ENCODE measurements at regions not wholly inside any gene's neighbourhood (a gene's known extent, or its start where the extent isn't known, plus 50 kb on each side); places are given as distances from the start of the nearest gene placed in this dataset.

- Histone ChIP-seq H3K27ac (no peak overlapping the region), H3K9me3 (no peaks in the 10 kb centered on the region), H3K4me3 (no peak overlapping the region), H3K4me1 (no peaks in the 10 kb centered on the region), H3K36me3 (no peaks in the 10 kb centered on the region), H3K27me3 (no peaks in the 10 kb centered on the region)
- TF ChIP-seq EP300 (IDR thresholded peaks at IDR 0.05; ENCODE audit: low read depth) (no peak), POLR2AphosphoS5 (IDR thresholded peaks at IDR 0.05) (no peak), POLR2A (IDR thresholded peaks at IDR 0.05) (no peak), CTCF (IDR thresholded peaks at IDR 0.05) (no peak)
- WGBS, 2 donors (ENCODE audit: low coverage in 1 of 2), result 78% methylated on average over 7 of the region's 8 CpGs; no CpG with 5 or more reads in 1 of the 2 donors
- in situ Hi-C loops (cut with MboI; ENCODE audit: low pct_ligation_motif_present in 1 of 4, low pct_unique_long_range_greater_than_20kb in 1 of 4, low sequenced_read_pairs in 3 of 4), result no loop called here
- no peak for DNase-seq
- intact Hi-C loops (cut with DNase I; ENCODE audit: low total_unique reads), result no loop called here
Observed at GRCh38 chr1:5596651-5597050, 395.6 kb downstream of the NPHP4 start.

DNA sequence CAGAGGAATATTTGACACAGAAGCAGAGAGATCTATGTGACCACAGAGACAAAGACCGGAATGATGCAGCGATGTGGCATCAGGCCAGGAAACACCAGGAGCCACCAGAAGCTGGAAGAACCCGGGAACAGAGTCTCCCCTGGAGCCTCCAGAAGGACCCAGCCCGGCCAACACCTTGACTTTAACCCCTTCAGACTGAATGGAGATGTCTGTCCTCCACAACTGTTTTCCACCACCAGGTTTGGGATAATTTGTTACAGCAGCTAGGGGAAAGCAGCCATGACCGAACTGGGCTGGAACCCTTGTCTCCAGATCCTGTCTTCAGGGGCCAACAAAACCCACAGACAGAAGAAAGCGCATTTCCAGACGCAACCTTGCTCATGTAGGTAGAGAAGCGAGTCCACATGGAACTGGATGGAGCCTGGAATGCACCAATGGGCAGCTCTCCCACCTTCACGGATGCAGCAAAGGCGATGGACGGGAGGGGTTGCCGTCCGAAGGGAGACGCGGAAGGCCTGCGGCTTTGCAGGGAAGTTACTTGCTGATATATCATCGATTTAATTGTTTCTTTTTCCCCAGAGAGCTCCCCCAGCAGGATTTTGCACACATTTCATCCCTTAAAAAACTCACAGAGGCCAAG is 396.6 kb downstream of the NPHP4 start:
- Histone ChIP-seq H3K36me3 (no peaks in the 10 kb centered on the region), H3K4me1 (no peaks in the 10 kb centered on the region), H3K9me3 (peaks cover 2 to 3% of the 10 kb centered on the region in 2 donors), H3K27ac (no peak overlapping the region), H3K27me3 (no peaks in the 10 kb centered on the region), H3K4me3 (no peak overlapping the region)
- 88 to 95% methylated on average over 9 to 17 of the region's 17 CpGs for WGBS, 2 donors (ENCODE audit: low coverage in 1 of 2)
- no peak for TF ChIP-seq POLR2AphosphoS5 (IDR thresholded peaks at IDR 0.05)
- no peak for TF ChIP-seq EP300 (IDR thresholded peaks at IDR 0.05; ENCODE audit: low read depth)
- no peak for TF ChIP-seq CTCF (IDR thresholded peaks at IDR 0.05)
- TF ChIP-seq POLR2A (IDR thresholded peaks at IDR 0.05), result no peak
- intact Hi-C loops (cut with DNase I; ENCODE audit: low total_unique reads), result no loop called here
- no peak for DNase-seq
- in situ Hi-C loops (cut with MboI; ENCODE audit: low pct_ligation_motif_present in 1 of 4, low pct_unique_long_range_greater_than_20kb in 1 of 4, low sequenced_read_pairs in 3 of 4), result no loop called here

DNA sequence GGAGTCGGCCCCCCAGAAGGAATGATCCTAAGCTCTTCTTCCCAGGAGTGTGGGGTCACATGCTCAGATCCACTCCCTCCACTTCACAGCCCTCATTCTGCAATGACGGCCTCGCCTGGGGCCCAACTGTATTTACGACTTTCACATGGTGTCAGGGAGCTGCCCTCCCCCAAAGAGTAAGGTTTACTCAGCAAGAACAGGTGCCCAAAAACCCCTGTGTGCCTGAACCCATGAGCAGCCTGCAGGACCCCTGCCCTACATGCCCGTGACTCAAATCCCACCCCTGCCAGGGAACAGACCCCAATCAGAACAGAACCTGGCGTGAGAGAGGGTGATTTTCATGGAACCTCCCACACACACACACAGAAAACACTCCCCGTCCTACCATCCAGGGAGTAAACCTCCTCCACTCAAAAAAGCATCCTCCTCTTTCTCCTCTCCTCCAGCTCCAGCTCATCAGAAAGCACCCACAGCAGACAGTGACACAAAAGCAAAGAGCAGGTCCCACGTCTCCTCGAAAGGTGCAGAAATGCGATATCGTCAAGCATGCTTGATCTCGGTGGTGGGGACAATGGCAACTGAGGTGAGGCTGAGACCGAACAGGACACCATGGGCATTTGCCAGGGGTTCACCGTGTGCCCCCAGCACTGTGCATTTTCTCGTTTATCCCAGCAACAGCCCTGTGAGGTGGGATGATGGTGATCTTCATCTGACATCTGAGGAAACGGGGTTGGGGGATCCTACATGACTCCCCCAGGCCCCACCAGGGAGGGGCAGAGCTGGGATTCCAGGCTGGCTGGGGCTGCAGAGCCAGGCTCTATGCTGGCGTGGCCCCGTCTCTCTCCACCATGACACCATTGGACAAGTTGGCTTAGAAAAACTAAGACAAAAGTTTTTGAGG is 397.9 kb downstream of the NPHP4 start:
- Histone ChIP-seq H3K27ac (no peak overlapping the region), H3K27me3 (no peaks in the 10 kb centered on the region), H3K36me3 (no peaks in the 10 kb centered on the region), H3K9me3 (peaks cover 6 to 8% of the 10 kb centered on the region in 2 donors), H3K4me3 (no peak overlapping the region), H3K4me1 (no peaks in the 10 kb centered on the region)
- no peak for TF ChIP-seq EP300 (IDR thresholded peaks at IDR 0.05; ENCODE audit: low read depth)
- TF ChIP-seq CTCF (IDR thresholded peaks at IDR 0.05), result no peak
- no peak for TF ChIP-seq POLR2A (IDR thresholded peaks at IDR 0.05)
- no peak for TF ChIP-seq POLR2AphosphoS5 (IDR thresholded peaks at IDR 0.05)
- in situ Hi-C loops (cut with MboI; ENCODE audit: low pct_ligation_motif_present in 1 of 4, low pct_unique_long_range_greater_than_20kb in 1 of 4, low sequenced_read_pairs in 3 of 4), result no loop called here
- DNase-seq, result no peak
- 65 to 92% methylated on average over 7 to 18 of the region's 18 CpGs for WGBS, 2 donors (ENCODE audit: low coverage in 1 of 2)
- intact Hi-C loops (cut with DNase I; ENCODE audit: low total_unique reads), result no loop called here

DNA sequence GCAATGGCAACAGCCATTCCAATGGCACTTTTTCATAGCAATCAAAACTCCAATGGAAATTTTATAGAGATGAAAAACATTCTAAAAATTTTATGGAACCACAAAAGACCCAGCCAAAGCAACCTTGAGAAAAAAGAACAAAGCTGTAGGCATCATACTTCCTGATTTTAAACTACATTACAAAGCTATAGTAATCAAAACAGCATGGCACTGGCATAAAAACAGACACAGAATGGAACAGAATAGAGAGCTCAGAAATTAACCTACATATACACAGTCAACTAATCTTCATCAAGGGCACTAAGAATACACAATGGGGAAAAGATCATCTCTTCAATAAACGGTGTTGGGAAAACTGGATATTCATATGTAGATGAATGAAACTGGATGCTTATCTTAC is 401.5 kb downstream of the NPHP4 start:
- 93% methylated on average over 1 of the region's 1 CpG; no CpG with 5 or more reads in 1 of the 2 donors for WGBS, 2 donors (ENCODE audit: low coverage in 1 of 2)
- H3K9me3 ChIP-seq, result peaks cover 6 to 8% of the 10 kb centered on the region in 2 donors
- H3K4me1 ChIP-seq, result no peaks in the 10 kb centered on the region
- TF ChIP-seq POLR2A (IDR thresholded peaks at IDR 0.05), result no peak
- no peak for TF ChIP-seq EP300 (IDR thresholded peaks at IDR 0.05; ENCODE audit: low read depth)
- TF ChIP-seq CTCF (IDR thresholded peaks at IDR 0.05), result no peak
- TF ChIP-seq POLR2AphosphoS5 (IDR thresholded peaks at IDR 0.05), result no peak
- H3K36me3 ChIP-seq, result no peaks in the 10 kb centered on the region
- H3K27me3 ChIP-seq, result no peaks in the 10 kb centered on the region
- intact Hi-C loops (cut with DNase I; ENCODE audit: low total_unique reads), result no loop called here
- H3K27ac ChIP-seq, result no peak overlapping the region
- in situ Hi-C loops (cut with MboI; ENCODE audit: low pct_ligation_motif_present in 1 of 4, low pct_unique_long_range_greater_than_20kb in 1 of 4, low sequenced_read_pairs in 3 of 4), result no loop called here
- no peak overlapping the region for H3K4me3 ChIP-seq
- no peak for DNase-seq
